K562 (cell line): ENCODE measurements at regions not wholly inside any gene's neighbourhood (a gene's known extent, or its start where the extent isn't known, plus 50 kb on each side); places are given as distances from the start of the nearest gene placed in this dataset.

Experiments
- ATAC-seq: fragments of 200-7000 bp; cut with Tn5 transposase; 3 replicates; pipeline ENCODE4 v1.9.1; 2020; ENCODE audit warnings: moderate library complexity
- BruUV-seq: library from RNA; stranded (reverse); fragments of 400-500 nt; replicated peaks from 2 replicates; lab custom pipeline; 2021; lab: Mats Ljungman, UMichigan
- CTCF ChIA-PET: fragments of 300-600 bp; formaldehyde crosslinking; extraction: SDS; loops from one replicate; lab custom pipeline; 2021; ENCODE audit warnings: low intra/inter-chr PET ratio; lab: Yijun Ruan, JAX
- POLR2A ChIA-PET: fragments of 300-600, 350-650 bp; sonication (Branson Sonifier 250); formaldehyde crosslinking; extraction: SDS; loops from one replicate; lab custom pipeline; 2021; ENCODE audit warnings: antibody characterized with exemption, inconsistent platforms; lab: Yijun Ruan, JAX
- DNase-seq, 4 experiments: peaks; one replicate each; pipeline versions ENCODE4 v3.0.0 to v3.0.0-alpha.2; 2011 to 2018; ENCODE audit warnings: low spot score in 3 of 4, mixed read lengths in 3 of 4; ENCODE audit errors: extremely low read depth in 1 of 4
- FAIRE-seq: peaks from 2 replicates; lab custom pipeline; 2011; peaks lifted over from hg19 to GRCh38; lab: Jason Lieb, UNC
- H2AFZ ChIP-seq: 2 replicates; pipeline ENCODE4 v1.6.0; 2011; ENCODE audit warnings: low read depth, low read length, control low read depth, inconsistent platforms
- H3K27ac ChIP-seq: fragments of 200-600 bp; 3 replicates; pipeline ENCODE4 v1.8.0; 2011; ENCODE audit warnings: low read depth, mild to moderate bottlenecking, control low read depth, inconsistent platforms, low read length, moderate library complexity, mixed read lengths; ENCODE audit errors: extremely low read depth
- H3K27me3 ChIP-seq, 2 experiments: fragments of 300-600 bp in 1 of 2; 2 replicates in 1 of 2; 3 replicates in 1 of 2; pipeline versions ENCODE4 v1.6.0 to v1.8.0; 2011; ENCODE audit warnings: inconsistent platforms in 2 of 2, low read length in 2 of 2, mild to moderate bottlenecking in 1 of 2, mixed read lengths in 1 of 2, moderate library complexity in 1 of 2; ENCODE audit not compliant: control insufficient read depth in 2 of 2, insufficient read depth in 2 of 2
- H3K36me3 ChIP-seq: fragments of 300-600 bp; 3 replicates; pipeline ENCODE4 v1.8.0; 2011; ENCODE audit warnings: mild to moderate bottlenecking, low read length, inconsistent platforms; ENCODE audit not compliant: control insufficient read depth, insufficient read depth
- H3K4me1 ChIP-seq, 2 experiments: fragments of 200-600 bp in 1 of 2; replicated peaks in 1 of 2; 2 replicates in 1 of 2; 3 replicates in 1 of 2; pipeline versions ENCODE4 v1.5.1 to v1.8.0; 2011; ENCODE audit warnings: inconsistent platforms in 2 of 2, low read length in 2 of 2, mild to moderate bottlenecking in 1 of 2, mixed read lengths in 1 of 2, moderate library complexity in 1 of 2; ENCODE audit not compliant: control insufficient read depth in 2 of 2, insufficient read depth in 2 of 2
- H3K4me2 ChIP-seq: 2 replicates; pipeline ENCODE4 v1.6.1; 2011; ENCODE audit warnings: low read length, control low read depth, inconsistent platforms, mixed read lengths; ENCODE audit not compliant: insufficient read depth
- H3K4me3 ChIP-seq: fragments of 200-600 bp; sonication (generic), shearing (Covaris generic); 2 replicates; pipeline ENCODE4 v1.5.1; 2016; ENCODE audit warnings: control low read depth, inconsistent platforms
- H3K79me2 ChIP-seq: fragments of 200-600 bp; 3 replicates; pipeline ENCODE4 v1.8.0; 2011; ENCODE audit warnings: low read length, inconsistent platforms; ENCODE audit not compliant: control insufficient read depth, insufficient read depth
- H3K9ac ChIP-seq, 2 experiments: 2 replicates each; pipeline versions ENCODE4 v1.6.0 to v1.6.1; 2011; ENCODE audit warnings: low read depth in 2 of 2, low read length in 2 of 2, control low read depth in 1 of 2, inconsistent platforms in 1 of 2, mild to moderate bottlenecking in 1 of 2, mixed read lengths in 1 of 2; ENCODE audit not compliant: insufficient read depth in 1 of 2
- H3K9me1 ChIP-seq: one replicate; pipeline ENCODE4 v1.6.0; 2011; ENCODE audit warnings: inconsistent platforms, mild to moderate bottlenecking, low read length, moderate library complexity; ENCODE audit not compliant: control insufficient read depth, insufficient read depth
- H3K9me3 ChIP-seq: replicated peaks from 2 replicates; pipeline ENCODE4 v1.5.1; 2011; ENCODE audit warnings: low read depth, low read length, inconsistent platforms; ENCODE audit not compliant: control insufficient read depth, insufficient read depth
- H4K20me1 ChIP-seq: replicated peaks from 2 replicates; pipeline ENCODE4 v1.6.1; 2011; ENCODE audit warnings: low read length, inconsistent platforms, mixed read lengths; ENCODE audit not compliant: control insufficient read depth, insufficient read depth
- OTX1 ChIP-seq: fragments of 450-650 bp; formaldehyde crosslinking; IDR thresholded peaks from 2 replicates; pipeline ENCODE4 v1.4.0; 2022; ENCODE audit warnings: mild to moderate bottlenecking
- RHOXF2B ChIP-seq: fragments of 250-450 bp; sonication (Bioruptor Pico); conservative IDR thresholded peaks from 2 replicates; pipeline ENCODE4 v1.5.1; 2021
- RNF2 ChIP-seq: sonication (generic); IDR thresholded peaks from 2 replicates; pipeline ENCODE4 v1.6.1; 2016
- TCF3 ChIP-seq: sonication (generic); formaldehyde crosslinking; IDR thresholded peaks from 2 replicates; pipeline ENCODE4 v1.4.0; 2020; ENCODE audit warnings: mild to moderate bottlenecking, missing genetic modification reagents
- U2AF1 ChIP-seq: fragments of 200-400 bp; formaldehyde crosslinking; optimal IDR thresholded peaks from 2 replicates; pipeline ENCODE3; 2017; ENCODE audit warnings: mild to moderate bottlenecking, low read depth, low read length, moderate library complexity
- in situ Hi-C: fragments of 300-500 bp; cut with MboI; formaldehyde crosslinking; loops from 4 replicates; pipeline ENCODE4 v1.15.0; 2018; ENCODE audit warnings: inconsistent platforms, mixed read lengths
- intact Hi-C: fragments of 100-400 bp; cut with micrococcal nuclease; formaldehyde crosslinking; loops from 2 replicates; pipeline ENCODE4 v1.14.2; 2022
- TF ChIP-seq, protein P1 (sequence below): fragments of 250-450 bp; sonication (Bioruptor Pico); IDR thresholded peaks from 2 replicates; pipeline ENCODE4 v1.5.0; 2021; ENCODE audit warnings: mild to moderate bottlenecking, moderate library complexity
- TF ChIP-seq, protein P2 (sequence below): fragments of 250-450 bp; sonication (Bioruptor Pico); IDR thresholded peaks from 2 replicates; pipeline ENCODE4 v1.8.0; 2021; ENCODE audit warnings: mild to moderate bottlenecking, moderate library complexity
- TF ChIP-seq, protein P3 (sequence below): fragments of 250-450 bp; sonication (Bioruptor Pico); IDR thresholded peaks from 2 replicates; pipeline ENCODE4 v1.4.0; 2020; ENCODE audit warnings: mild to moderate bottlenecking, moderate library complexity, borderline replicate concordance

DNA sequence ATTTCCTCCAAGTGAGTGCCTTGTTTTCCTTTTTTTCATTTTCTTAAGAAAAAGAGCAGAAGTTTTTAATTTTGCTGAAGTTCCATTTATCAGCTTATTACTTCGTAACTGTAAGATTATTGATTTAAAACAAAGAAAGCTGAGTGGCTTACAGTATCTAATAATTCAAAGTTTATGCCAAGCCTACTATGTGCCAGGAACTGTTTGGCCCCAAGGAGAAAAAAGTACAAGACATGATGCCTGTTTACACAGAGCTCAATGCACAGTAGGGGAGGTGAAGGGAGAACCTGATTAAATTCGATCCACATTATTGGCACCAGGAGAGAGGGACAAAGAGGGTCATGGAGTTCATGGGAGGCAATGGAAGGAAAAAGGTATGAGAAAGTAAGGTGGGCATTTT, 419.3 kb upstream of the ZMIZ1 start (continued):
- TF ChIP-seq, protein P1, sequence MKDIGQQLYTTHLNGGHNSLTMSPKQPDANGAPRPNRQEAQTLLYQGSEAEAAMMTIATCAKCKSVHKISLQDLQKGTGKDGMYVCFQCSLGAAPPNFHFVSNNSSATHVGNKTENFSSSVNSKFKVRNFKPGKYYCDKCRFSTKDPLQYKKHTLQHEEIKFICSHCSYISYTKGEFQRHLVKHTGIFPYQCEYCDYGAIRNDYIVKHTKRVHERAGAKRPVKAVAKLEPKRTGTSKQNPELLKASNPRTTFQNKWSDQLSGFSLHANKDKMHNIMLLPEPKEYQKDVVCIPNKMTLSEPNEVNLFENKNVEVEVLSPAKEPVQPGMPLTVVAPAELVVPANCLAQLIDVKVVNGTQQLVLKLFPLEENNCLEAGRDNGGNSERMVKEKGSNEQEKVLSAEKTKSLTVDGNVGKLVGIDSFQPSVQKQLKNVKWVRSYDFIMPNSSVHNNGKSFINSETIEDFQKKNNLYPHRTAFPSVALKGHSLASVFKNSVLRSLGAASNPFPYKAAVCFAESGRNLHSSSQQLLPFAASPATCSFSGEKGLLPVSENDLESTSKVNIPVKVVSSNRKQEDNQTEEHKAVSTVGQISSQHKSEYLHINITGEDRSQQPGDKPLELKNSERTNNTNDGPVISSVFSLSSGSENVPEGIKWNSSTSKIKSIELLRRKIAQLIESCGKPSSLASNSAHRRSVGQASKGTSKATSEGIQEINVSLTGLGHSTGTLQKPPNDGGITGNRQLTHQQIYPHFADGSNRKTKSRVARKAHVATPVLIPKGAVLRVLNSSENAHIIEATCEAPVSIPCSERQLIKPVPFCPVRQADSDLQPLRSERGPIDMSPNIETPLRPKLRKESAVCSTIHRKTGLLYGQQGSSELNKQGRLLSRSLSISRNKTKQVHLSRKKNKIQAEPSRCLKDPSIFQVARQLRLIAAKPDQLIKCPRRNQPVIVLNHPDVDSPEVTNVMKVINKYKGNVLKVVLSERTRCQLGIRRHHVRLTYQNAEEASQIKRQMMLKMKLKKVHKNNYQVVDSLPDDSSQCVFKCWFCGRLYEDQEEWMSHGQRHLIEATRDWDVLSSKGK (CRISPR knock-in tag), result no peak
- TF ChIP-seq, protein P2, sequence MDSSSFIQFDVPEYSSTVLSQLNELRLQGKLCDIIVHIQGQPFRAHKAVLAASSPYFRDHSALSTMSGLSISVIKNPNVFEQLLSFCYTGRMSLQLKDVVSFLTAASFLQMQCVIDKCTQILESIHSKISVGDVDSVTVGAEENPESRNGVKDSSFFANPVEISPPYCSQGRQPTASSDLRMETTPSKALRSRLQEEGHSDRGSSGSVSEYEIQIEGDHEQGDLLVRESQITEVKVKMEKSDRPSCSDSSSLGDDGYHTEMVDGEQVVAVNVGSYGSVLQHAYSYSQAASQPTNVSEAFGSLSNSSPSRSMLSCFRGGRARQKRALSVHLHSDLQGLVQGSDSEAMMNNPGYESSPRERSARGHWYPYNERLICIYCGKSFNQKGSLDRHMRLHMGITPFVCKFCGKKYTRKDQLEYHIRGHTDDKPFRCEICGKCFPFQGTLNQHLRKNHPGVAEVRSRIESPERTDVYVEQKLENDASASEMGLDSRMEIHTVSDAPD (CRISPR knock-in tag), result no peak

DNA sequence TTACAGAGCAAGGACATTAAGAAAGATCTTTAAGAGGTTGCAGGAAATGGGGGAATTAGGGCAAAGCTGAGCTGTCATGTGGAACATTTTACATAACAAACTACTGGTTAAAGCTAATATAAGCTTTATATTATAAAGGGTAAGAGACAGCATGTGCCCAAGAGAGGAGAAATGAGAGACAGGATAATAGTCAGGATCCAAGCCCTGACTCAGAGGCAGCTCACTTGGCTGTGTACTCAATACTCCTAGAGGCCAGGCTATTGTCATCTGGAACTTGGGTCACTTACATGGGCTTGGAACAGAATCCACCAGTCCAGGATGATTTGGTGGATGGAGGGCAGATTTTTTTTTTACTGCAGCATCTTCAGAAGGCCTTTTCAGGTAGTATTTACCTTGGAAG, 418.6 kb upstream of the ZMIZ1 start:
- 0 out of 2 replicates have a peak, but pooled peaks cover 5% of the 10 kb centered on the region for H4K20me1 ChIP-seq
- DNase-seq (no peak), ATAC-seq (no peak), FAIRE-seq (no peak)
- H3K9me1 ChIP-seq, result no peaks in the 10 kb centered on the region
- no peaks in the 10 kb centered on the region for H3K4me1 ChIP-seq
- H3K4me2 ChIP-seq, result no peak overlapping the region
- in situ Hi-C loops, result no loop called here
- POLR2A ChIA-PET, result interaction anchor here (0.5 to 1.6 kb wide), 3 partner anchors 9 to 507 kb away, joined by 4 read pairs; no protein-coding TSS in a partner anchor
- BruUV-seq, result no TSS peak
- peaks cover 0 to 4% of the 10 kb centered on the region in 2 experiments; a peak in 2 of 5 replicates for H3K27me3 ChIP-seq
- TF ChIP-seq RNF2, result no peak
- no peak for TF ChIP-seq TCF3
- TF ChIP-seq U2AF1, result no peak
- no peak for TF ChIP-seq RHOXF2B (CRISPR knock-in tag)
- no peak for TF ChIP-seq OTX1 (CRISPR knock-in tag)
- TF ChIP-seq, protein P3, sequence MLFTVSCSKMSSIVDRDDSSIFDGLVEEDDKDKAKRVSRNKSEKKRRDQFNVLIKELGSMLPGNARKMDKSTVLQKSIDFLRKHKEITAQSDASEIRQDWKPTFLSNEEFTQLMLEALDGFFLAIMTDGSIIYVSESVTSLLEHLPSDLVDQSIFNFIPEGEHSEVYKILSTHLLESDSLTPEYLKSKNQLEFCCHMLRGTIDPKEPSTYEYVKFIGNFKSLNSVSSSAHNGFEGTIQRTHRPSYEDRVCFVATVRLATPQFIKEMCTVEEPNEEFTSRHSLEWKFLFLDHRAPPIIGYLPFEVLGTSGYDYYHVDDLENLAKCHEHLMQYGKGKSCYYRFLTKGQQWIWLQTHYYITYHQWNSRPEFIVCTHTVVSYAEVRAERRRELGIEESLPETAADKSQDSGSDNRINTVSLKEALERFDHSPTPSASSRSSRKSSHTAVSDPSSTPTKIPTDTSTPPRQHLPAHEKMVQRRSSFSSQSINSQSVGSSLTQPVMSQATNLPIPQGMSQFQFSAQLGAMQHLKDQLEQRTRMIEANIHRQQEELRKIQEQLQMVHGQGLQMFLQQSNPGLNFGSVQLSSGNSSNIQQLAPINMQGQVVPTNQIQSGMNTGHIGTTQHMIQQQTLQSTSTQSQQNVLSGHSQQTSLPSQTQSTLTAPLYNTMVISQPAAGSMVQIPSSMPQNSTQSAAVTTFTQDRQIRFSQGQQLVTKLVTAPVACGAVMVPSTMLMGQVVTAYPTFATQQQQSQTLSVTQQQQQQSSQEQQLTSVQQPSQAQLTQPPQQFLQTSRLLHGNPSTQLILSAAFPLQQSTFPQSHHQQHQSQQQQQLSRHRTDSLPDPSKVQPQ (CRISPR knock-in tag), result no peak
- H3K4me3 ChIP-seq, result no peak overlapping the region
- no peak overlapping the region for H2AFZ ChIP-seq
- no peaks in the 10 kb centered on the region for H3K79me2 ChIP-seq
- H3K9me3 ChIP-seq, result no peaks in the 10 kb centered on the region
- H3K9ac ChIP-seq, result no peak overlapping the region
- H3K36me3 ChIP-seq, result no peaks in the 10 kb centered on the region
- intact Hi-C loops, result loop anchor here (10.0 kb wide), 2 partner anchors 345 to 435 kb away; no protein-coding TSS in a partner anchor
- CTCF ChIA-PET, result no interaction called here
- no peak overlapping the region for H3K27ac ChIP-seq
